ENCODE measurements at regions not wholly inside any gene's neighbourhood (a gene's known extent, or its start where the extent isn't known, plus 50 kb on each side); places are given as distances from the start of the nearest gene placed in this dataset.

- TF ChIP-seq CTCF (IDR thresholded peaks at IDR 0.05; ENCODE audit: low read depth) = no peak
Measured at GRCh38 chr3:65186268-65186667, 498.5 kb upstream of the ADAMTS9 start.

GRCh38 chr3:65182682-65183081 lies 494.9 kb upstream of the ADAMTS9 start:
- TF ChIP-seq CTCF (IDR thresholded peaks at IDR 0.05; ENCODE audit: low read depth) = no peak

GRCh38 chr3:65182085-65182484 lies 494.3 kb upstream of the ADAMTS9 start:
- no peak for TF ChIP-seq CTCF (IDR thresholded peaks at IDR 0.05; ENCODE audit: low read depth)

DNA sequence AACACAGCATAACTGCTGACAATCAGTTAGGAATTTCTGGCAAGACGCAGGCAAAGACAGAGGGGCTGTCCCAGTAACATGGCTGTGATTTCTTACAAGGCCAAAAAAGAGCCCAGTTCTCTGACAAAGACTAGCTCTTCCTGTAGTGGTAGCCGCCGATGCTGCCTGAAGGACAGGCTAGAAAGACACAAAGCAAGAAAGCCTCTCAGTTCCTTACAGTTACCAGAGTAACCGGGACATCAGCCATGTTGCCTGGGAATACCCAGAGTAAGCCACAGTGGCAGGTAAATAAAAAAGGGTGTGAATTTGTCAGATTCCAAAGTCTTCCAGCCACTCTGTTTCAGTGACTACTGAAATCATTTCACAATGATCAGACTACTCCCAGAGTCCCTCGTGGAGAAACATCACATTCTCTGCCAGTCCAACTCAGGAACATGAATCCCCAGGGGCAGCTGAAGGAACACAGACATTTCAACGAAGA lies 493.6 kb upstream of the ADAMTS9 start:
- no peak for TF ChIP-seq CTCF (IDR thresholded peaks at IDR 0.05; ENCODE audit: low read depth)

DNA sequence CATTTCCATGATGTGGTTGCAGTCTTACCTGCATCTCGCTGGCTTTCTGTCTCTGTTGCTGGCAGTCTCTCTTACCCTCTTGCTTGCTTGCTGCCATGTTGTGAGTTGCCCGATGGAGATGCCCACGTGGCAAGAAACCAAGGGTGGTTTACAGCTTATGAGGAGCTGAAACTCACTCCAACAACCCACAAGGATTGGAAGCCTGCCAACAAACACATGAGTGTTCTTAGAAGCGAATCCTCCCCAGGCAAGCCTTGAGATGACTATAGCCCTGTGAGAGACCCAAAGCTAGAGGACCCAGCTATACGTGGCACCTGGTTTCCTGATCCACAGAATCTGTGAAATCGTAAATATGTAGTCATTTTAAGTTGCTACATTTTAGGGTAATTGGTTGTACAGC lies 490.9 kb upstream of the ADAMTS9 start:
- TF ChIP-seq CTCF (IDR thresholded peaks at IDR 0.05; ENCODE audit: low read depth) = no peak

- TF ChIP-seq CTCF (IDR thresholded peaks at IDR 0.05; ENCODE audit: low read depth) = no peak
Measured at GRCh38 chr3:65177960-65178376, 490.2 kb upstream of the ADAMTS9 start.

DNA sequence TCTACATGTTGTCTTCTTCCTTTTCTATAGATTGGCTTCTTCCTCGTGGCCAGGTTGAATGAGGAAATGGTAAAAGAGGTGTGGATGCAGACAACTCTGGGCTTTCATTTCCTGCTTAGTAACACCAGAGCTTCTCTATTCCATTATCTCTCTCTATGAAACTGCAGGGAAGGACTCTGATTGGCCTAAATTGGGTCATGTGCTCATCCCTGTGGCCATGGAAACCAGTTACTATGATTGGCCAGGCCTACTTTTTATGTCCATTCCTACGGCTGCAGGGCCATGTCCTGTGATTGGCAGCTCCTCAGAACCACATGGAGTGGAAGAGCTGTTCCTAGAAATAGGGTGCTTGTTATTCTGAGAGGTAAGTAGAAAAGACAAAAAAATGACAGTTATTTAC lies 486.9 kb upstream of the ADAMTS9 start:
- TF ChIP-seq CTCF (IDR thresholded peaks at IDR 0.05; ENCODE audit: low read depth) = no peak

Measured in subcutaneous adipose tissue (tissue), 1 donor.